ENCODE measurements at regions not wholly inside any gene's neighbourhood (a gene's known extent, or its start where the extent isn't known, plus 50 kb on each side); places are given as distances from the start of the nearest gene placed in this dataset.

- no peak for TF ChIP-seq CTCF (IDR thresholded peaks at IDR 0.05; ENCODE audit: borderline replicate concordance, insufficient read depth, low read depth, low read length)
- no peak overlapping the region for H3K4me3 ChIP-seq (ENCODE audit: low read depth, low read length)
These were observed 179.4 kb upstream of the MKLN1 start for GRCh38 chr7:131148258-131148657.

- no peak for TF ChIP-seq CTCF (IDR thresholded peaks at IDR 0.05; ENCODE audit: borderline replicate concordance, insufficient read depth, low read depth, low read length)
These were observed 178.8 kb upstream of the MKLN1 start for GRCh38 chr7:131148708-131149428.

DNA sequence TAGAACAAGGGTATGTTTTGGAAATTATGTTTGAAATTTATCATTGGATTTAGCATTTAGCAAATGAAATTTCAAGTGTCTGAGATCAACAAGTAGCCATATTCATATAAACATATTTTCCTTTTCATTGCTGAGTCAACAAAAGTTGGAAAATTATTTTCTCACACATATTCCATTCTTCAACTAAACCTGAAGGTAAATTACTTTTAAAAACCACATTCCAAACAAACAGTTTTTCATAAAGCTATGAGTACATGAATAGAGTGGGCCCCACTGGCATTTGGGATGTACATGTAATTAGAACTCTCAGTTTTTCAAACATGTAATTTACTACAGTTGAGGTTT is 178.3 kb upstream of the MKLN1 start:
- TF ChIP-seq CTCF (IDR thresholded peaks at IDR 0.05; ENCODE audit: borderline replicate concordance, insufficient read depth, low read depth, low read length): no peak
- no peak overlapping the region for H3K4me3 ChIP-seq (ENCODE audit: low read depth, low read length)

More at GRCh38 chr7:131148708-131149428, 178.8 kb upstream of the MKLN1 start:
- no peak overlapping the region for H3K4me3 ChIP-seq (ENCODE audit: low read depth, low read length)

DNA sequence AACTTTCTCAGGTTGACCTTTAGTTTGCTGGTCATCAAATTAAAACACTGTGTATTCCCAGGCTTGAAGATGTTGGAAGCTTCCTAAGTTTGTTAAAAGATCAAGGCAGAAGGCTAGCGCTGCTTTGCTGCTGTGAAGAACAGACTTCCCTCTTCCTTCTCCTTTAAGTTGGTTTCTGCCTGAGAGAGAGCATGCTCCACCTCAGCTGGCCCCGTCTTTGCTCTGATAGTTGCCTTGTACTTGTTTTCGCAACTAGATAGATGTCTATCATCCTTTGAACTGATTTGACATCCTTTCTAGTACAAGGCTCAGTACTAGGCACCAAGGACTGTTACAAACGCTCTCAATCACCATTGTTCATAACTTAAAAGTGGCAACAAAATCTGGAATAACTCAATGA is 177.8 kb upstream of the MKLN1 start:
- H3K4me3 ChIP-seq (ENCODE audit: low read depth, low read length): no peak overlapping the region
- no peak for TF ChIP-seq CTCF (IDR thresholded peaks at IDR 0.05; ENCODE audit: borderline replicate concordance, insufficient read depth, low read depth, low read length)

- no peak for TF ChIP-seq CTCF (IDR thresholded peaks at IDR 0.05; ENCODE audit: borderline replicate concordance, insufficient read depth, low read depth, low read length)
- no peak overlapping the region for H3K4me3 ChIP-seq (ENCODE audit: low read depth, low read length)
These were observed 176.6 kb upstream of the MKLN1 start for GRCh38 chr7:131151034-131151433.

DNA sequence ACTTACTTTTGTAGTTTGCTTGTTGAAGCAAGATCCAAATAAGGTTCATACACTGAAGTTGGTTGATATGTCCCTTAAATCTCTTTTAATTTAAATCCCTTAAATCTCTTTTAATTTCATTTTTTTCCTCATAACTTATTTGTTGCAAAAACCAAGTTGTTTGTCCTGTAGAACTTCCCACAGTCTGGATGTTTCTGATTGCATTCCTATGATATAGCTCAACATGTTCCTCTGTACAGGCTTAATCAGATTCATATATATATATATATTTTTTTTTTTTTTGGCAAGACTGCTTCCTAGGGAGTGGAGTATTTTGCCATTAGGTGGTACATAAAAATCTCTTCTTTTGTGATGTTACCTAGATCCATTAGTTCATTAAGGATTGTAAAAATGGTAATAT is 174.9 kb upstream of the MKLN1 start:
- H3K4me3 ChIP-seq (ENCODE audit: low read depth, low read length): no peak overlapping the region
- no peak for TF ChIP-seq CTCF (IDR thresholded peaks at IDR 0.05; ENCODE audit: borderline replicate concordance, insufficient read depth, low read depth, low read length)

- H3K4me3 ChIP-seq (ENCODE audit: low read depth, low read length): no peak overlapping the region
- no peak for TF ChIP-seq CTCF (IDR thresholded peaks at IDR 0.05; ENCODE audit: borderline replicate concordance, insufficient read depth, low read depth, low read length)
These were observed 173.3 kb upstream of the MKLN1 start for GRCh38 chr7:131154380-131154779.
